ENCODE measurements at regions not wholly inside any gene's neighbourhood (a gene's known extent, or its start where the extent isn't known, plus 50 kb on each side); places are given as distances from the start of the nearest gene placed in this dataset.
"Not testable (repeated sequence)": the region's sequence is repeated elsewhere in the genome, so short reads cannot be mapped to it uniquely, and the experiment has no call there.

DNA sequence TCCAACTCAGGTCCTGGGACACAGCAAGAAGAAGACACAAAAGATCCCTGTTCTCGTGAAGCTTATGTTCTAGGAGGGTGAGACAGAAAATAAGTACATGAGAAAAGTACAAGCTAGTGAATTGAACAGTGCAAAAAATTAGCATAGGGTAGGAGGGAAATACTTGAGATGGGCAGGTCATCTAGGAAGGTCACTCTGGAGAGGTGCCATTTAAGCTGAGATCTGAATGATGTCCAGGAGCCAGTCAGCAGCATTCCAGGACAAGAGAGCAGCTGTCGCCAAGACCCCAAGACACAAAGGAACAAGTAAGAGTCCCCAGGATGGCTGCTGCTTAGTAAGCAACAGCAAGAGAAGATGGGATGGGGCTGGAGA, 379.4 kb downstream of the ANAPC1 start:
- TF ChIP-seq, protein P1, sequence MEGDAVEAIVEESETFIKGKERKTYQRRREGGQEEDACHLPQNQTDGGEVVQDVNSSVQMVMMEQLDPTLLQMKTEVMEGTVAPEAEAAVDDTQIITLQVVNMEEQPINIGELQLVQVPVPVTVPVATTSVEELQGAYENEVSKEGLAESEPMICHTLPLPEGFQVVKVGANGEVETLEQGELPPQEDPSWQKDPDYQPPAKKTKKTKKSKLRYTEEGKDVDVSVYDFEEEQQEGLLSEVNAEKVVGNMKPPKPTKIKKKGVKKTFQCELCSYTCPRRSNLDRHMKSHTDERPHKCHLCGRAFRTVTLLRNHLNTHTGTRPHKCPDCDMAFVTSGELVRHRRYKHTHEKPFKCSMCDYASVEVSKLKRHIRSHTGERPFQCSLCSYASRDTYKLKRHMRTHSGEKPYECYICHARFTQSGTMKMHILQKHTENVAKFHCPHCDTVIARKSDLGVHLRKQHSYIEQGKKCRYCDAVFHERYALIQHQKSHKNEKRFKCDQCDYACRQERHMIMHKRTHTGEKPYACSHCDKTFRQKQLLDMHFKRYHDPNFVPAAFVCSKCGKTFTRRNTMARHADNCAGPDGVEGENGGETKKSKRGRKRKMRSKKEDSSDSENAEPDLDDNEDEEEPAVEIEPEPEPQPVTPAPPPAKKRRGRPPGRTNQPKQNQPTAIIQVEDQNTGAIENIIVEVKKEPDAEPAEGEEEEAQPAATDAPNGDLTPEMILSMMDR (conservative IDR thresholded peaks at IDR 0.05 in 1 of 2, IDR thresholded peaks at IDR 0.05 in 1 of 2; ENCODE audit: low read depth in 1 of 2, low read length in 2 of 2), result not testable (repeated sequence)
- not testable (repeated sequence) for TF ChIP-seq EZH2 (IDR thresholded peaks at IDR 0.05; ENCODE audit: low read length, missing control alignments)
